Panc1 (cell line): ENCODE measurements at regions not wholly inside any gene's neighbourhood (a gene's known extent, or its start where the extent isn't known, plus 50 kb on each side); places are given as distances from the start of the nearest gene placed in this dataset.

Experiments used
- ATAC-seq: fragments of 200-7000 bp; cut with Tn5 transposase; 2 replicates; pipeline ENCODE4 v1.9.1; 2020; ENCODE audit warnings: mild to moderate bottlenecking, moderate library complexity
- BruUV-seq: library from RNA; stranded (reverse); fragments of 400-500 nt; replicated peaks from 2 replicates; lab custom pipeline; 2021; lab: Mats Ljungman, UMichigan
- CTCF ChIA-PET: fragments of 300-600 bp; sonication (Branson Sonifier 250); formaldehyde crosslinking; loops from one replicate; lab custom pipeline; 2022; ENCODE audit warnings: antibody characterized with exemption; lab: Charles Lee
- POLR2A ChIA-PET: fragments of 300-600 bp; sonication (Branson Sonifier 250); formaldehyde crosslinking; loops from one replicate; lab custom pipeline; 2022; ENCODE audit warnings: antibody characterized with exemption; lab: Charles Lee
- DNase-seq: peaks from one replicate; pipeline ENCODE4 v3.0.0-alpha.2; 2010; ENCODE audit warnings: low read depth, low spot score
- H3K27ac ChIP-seq: 2 replicates; pipeline ENCODE4 v1.5.1; 2011; ENCODE audit warnings: mild to moderate bottlenecking, low read length, inconsistent platforms
- H3K27me3 ChIP-seq: fragments of 200-500 bp; sonication (Bioruptor generic); 2 replicates; pipeline ENCODE4 v1.6.0; 2014; ENCODE audit warnings: low read length, inconsistent platforms; ENCODE audit not compliant: control insufficient read depth, insufficient read depth
- H3K36me3 ChIP-seq: fragments of 200-500 bp; sonication (Bioruptor generic); 2 replicates; pipeline ENCODE4 v1.5.1; 2014; ENCODE audit warnings: inconsistent platforms, mild to moderate bottlenecking, low read length, moderate library complexity; ENCODE audit not compliant: control insufficient read depth, insufficient read depth
- H3K4me1 ChIP-seq: 2 replicates; pipeline ENCODE4 v1.5.1; 2011; ENCODE audit warnings: inconsistent platforms, mild to moderate bottlenecking, low read length, moderate library complexity; ENCODE audit not compliant: control insufficient read depth, insufficient read depth
- H3K4me3 ChIP-seq, 2 experiments: 2 replicates each; pipeline ENCODE4 v1.5.1; 2011 to 2012; ENCODE audit warnings: low read depth in 2 of 2, low read length in 2 of 2, mild to moderate bottlenecking in 2 of 2, inconsistent platforms in 1 of 2, moderate library complexity in 1 of 2
- H3K9me3 ChIP-seq: fragments of 200-500 bp; sonication (Bioruptor generic); 2 replicates; pipeline ENCODE4 v1.5.1; 2014; ENCODE audit warnings: low read depth, mild to moderate bottlenecking, inconsistent platforms, low read length, moderate library complexity; ENCODE audit not compliant: control insufficient read depth, insufficient read depth
- CTCF ChIP-seq: fragments of 450-650 bp; IDR thresholded peaks from 2 replicates; pipeline ENCODE4 v1.5.1; 2017; ENCODE audit warnings: mild to moderate bottlenecking
- POLR2AphosphoS5 ChIP-seq: IDR thresholded peaks from 2 replicates; pipeline ENCODE4 v1.6.1; 2012; ENCODE audit warnings: mild to moderate bottlenecking, low read depth, low read length, moderate library complexity
- REST ChIP-seq, 2 experiments: IDR thresholded peaks; 2 replicates each; pipeline ENCODE4 v1.6.1; 2011 to 2012; ENCODE audit warnings: low read depth in 2 of 2, control low read depth in 1 of 2, low read length in 1 of 2, mild to moderate bottlenecking in 1 of 2, moderate library complexity in 1 of 2; ENCODE audit not compliant: insufficient read depth in 1 of 2
- SIN3A ChIP-seq: IDR thresholded peaks from 2 replicates; pipeline ENCODE4 v1.6.1; 2012; ENCODE audit warnings: low read depth, mild to moderate bottlenecking, low read length, moderate library complexity, borderline replicate concordance; ENCODE audit not compliant: insufficient read depth
- TCF7L2 ChIP-seq: IDR thresholded peaks from 2 replicates; pipeline ENCODE4 v1.6.1; 2011; ENCODE audit warnings: mild to moderate bottlenecking, low read depth, low read length, inconsistent platforms
- in situ Hi-C: cut with HindIII; loops from 2 replicates; pipeline ENCODE4 v1.10.0; 2016; ENCODE audit warnings: low sequenced_read_pairs, low pct_unique_long_range_greater_than_20kb
- intact Hi-C: fragments of 100-400 bp; cut with micrococcal nuclease; formaldehyde crosslinking; loops from one replicate; pipeline ENCODE4 v1.10.0; 2022; ENCODE audit not compliant: unreplicated experiment

GRCh38 chr20:19004975-19005374 lies 191.4 kb downstream of the SCP2D1 start:
- CTCF ChIA-PET, result no interaction called here
- no TSS peak for BruUV-seq
- POLR2A ChIA-PET, result no interaction called here
- Histone ChIP-seq H3K9me3 (no peaks in the 10 kb centered on the region), H3K4me3 (no peak overlapping the region), H3K27me3 (peaks cover 2% of the 10 kb centered on the region; the same call in 1 of the 2 replicates), H3K27ac (no peak overlapping the region), H3K36me3 (no peaks in the 10 kb centered on the region), H3K4me1 (no peaks in the 10 kb centered on the region)
- no peak for DNase-seq
- TF ChIP-seq POLR2AphosphoS5 (no peak), SIN3A (no peak), TCF7L2 (no peak), CTCF (no peak), REST (IDR thresholded peaks at IDR 0.05; ENCODE audit: insufficient read depth in 1 of 2, low read depth in 2 of 2, low read length in 1 of 2) (no peak)
- in situ Hi-C loops, result no loop called here
- intact Hi-C loops, result no loop called here
- ATAC-seq, result no peak

DNA sequence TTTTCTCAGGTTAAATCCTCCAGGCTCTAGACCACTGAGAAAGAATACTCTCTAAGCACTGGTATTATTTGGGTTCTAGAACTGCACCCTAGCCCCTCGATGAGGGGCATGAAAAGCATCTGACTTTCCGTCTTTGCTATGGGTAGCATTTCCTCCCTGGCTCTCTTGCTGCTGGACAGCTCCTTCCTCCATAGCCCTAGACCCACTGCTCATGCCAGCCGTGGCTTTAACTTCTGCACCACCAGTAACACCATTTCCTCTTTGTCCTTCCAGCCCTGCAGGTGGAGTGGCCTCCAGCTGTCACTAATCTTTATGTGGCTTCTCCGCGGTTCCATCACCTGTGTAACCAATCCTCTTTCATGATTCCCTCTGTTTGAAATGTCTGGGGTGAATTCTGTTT lies 194.9 kb downstream of the SCP2D1 start:
- ChIA-PET CTCF (no interaction called here), POLR2A (no interaction called here)
- Histone ChIP-seq H3K9me3 (no peaks in the 10 kb centered on the region), H3K27me3 (no peaks in the 10 kb centered on the region; the same call in 1 of the 2 replicates), H3K4me3 (no peak overlapping the region), H3K4me1 (no peaks in the 10 kb centered on the region), H3K36me3 (no peaks in the 10 kb centered on the region), H3K27ac (no peak overlapping the region)
- BruUV-seq, result no TSS peak
- intact Hi-C loops (no loop called here), in situ Hi-C loops (no loop called here)
- no peak for ATAC-seq
- DNase-seq, result no peak
- TF ChIP-seq TCF7L2 (no peak), SIN3A (no peak), REST (IDR thresholded peaks at IDR 0.05; ENCODE audit: insufficient read depth in 1 of 2, low read depth in 2 of 2, low read length in 1 of 2) (peak; percentile 59 to 78), CTCF (no peak), POLR2AphosphoS5 (no peak)
